ENCODE measurements at regions not wholly inside any gene's neighbourhood (a gene's known extent, or its start where the extent isn't known, plus 50 kb on each side); places are given as distances from the start of the nearest gene placed in this dataset.
"Not testable (repeated sequence)": the region's sequence is repeated elsewhere in the genome, so short reads cannot be mapped to it uniquely, and the experiment has no call there.

GRCh38 chr1:146763234-146763633 lies 174.9 kb upstream of the NBPF12 start:
- H3K4me1 ChIP-seq (ENCODE audit: control insufficient read depth in 1 of 2, insufficient read depth in 2 of 2, low read length in 2 of 2); H3K27me3 Mint-ChIP-seq (ENCODE audit: low read depth in 3 of 3); H3K36me3 Mint-ChIP-seq; H3K27ac ChIP-seq (ENCODE audit: low read depth in 1 of 2, low read length in 2 of 2); H3K79me2 ChIP-seq (ENCODE audit: insufficient read depth, low read length); intact Hi-C loops (cut with micrococcal nuclease); H2AFZ ChIP-seq (ENCODE audit: insufficient read depth, low read depth, low read length, poor library complexity, severe bottlenecking); DNase-seq; H4K20me1 ChIP-seq (ENCODE audit: insufficient read depth, low read length); H3K4me1 Mint-ChIP-seq; H3K36me3 ChIP-seq (replicated peaks in 1 of 2; ENCODE audit: control insufficient read depth in 1 of 2, insufficient read depth in 2 of 2, low read length in 2 of 2); H3K9me3 ChIP-seq (replicated peaks in 1 of 2; ENCODE audit: control insufficient read depth in 1 of 2, insufficient read depth in 1 of 2, low read length in 2 of 2); H3K4me3 Mint-ChIP-seq; H3K9ac ChIP-seq (ENCODE audit: insufficient read depth, low read length, poor library complexity, severe bottlenecking); H3K4me3 ChIP-seq (replicated peaks in 1 of 3; ENCODE audit: low read depth in 2 of 3, low read length in 3 of 3); H3K4me2 ChIP-seq (replicated peaks; ENCODE audit: extremely low read depth, low read length, poor library complexity, severe bottlenecking); H3K27me3 ChIP-seq (ENCODE audit: control insufficient read depth in 2 of 2, insufficient read depth in 2 of 2, low read length in 2 of 2); H3K27ac Mint-ChIP-seq: not testable (repeated sequence)
- no CpG with 5 or more reads among the region's 5 CpGs for WGBS (ENCODE audit: insufficient coverage)
- peaks cover 0 to 11% (median 3%) of the 10 kb centered on the region in 7 donors for H3K9me3 Mint-ChIP-seq

- WGBS (ENCODE audit: insufficient coverage), result no CpG with 5 or more reads among the region's 4 CpGs
Observed at GRCh38 chr1:146756858-146757257, 181.3 kb upstream of the NBPF12 start.

GRCh38 chr1:146748686-146749085 lies 189.4 kb upstream of the NBPF12 start:
- no CpG with 5 or more reads among the region's 3 CpGs for WGBS (ENCODE audit: insufficient coverage)
- intact Hi-C loops (cut with micrococcal nuclease); H3K4me1 Mint-ChIP-seq; H3K4me2 ChIP-seq (replicated peaks; ENCODE audit: extremely low read depth, low read length, poor library complexity, severe bottlenecking); H3K9ac ChIP-seq (ENCODE audit: insufficient read depth, low read length, poor library complexity, severe bottlenecking); H3K9me3 Mint-ChIP-seq; H3K27me3 ChIP-seq (ENCODE audit: control insufficient read depth in 2 of 2, insufficient read depth in 2 of 2, low read length in 2 of 2); H3K9me3 ChIP-seq (replicated peaks in 1 of 2; ENCODE audit: control insufficient read depth in 1 of 2, insufficient read depth in 1 of 2, low read length in 2 of 2); H3K4me1 ChIP-seq (ENCODE audit: control insufficient read depth in 1 of 2, insufficient read depth in 2 of 2, low read length in 2 of 2); H3K36me3 ChIP-seq (replicated peaks in 1 of 2; ENCODE audit: control insufficient read depth in 1 of 2, insufficient read depth in 2 of 2, low read length in 2 of 2); H3K36me3 Mint-ChIP-seq; H3K27ac ChIP-seq (ENCODE audit: low read depth in 1 of 2, low read length in 2 of 2); H3K79me2 ChIP-seq (ENCODE audit: insufficient read depth, low read length); H4K20me1 ChIP-seq (ENCODE audit: insufficient read depth, low read length); H3K27me3 Mint-ChIP-seq (ENCODE audit: low read depth in 3 of 3); DNase-seq; H3K27ac Mint-ChIP-seq; H3K4me3 ChIP-seq (replicated peaks in 1 of 3; ENCODE audit: low read depth in 2 of 3, low read length in 3 of 3); H3K4me3 Mint-ChIP-seq; H2AFZ ChIP-seq (ENCODE audit: insufficient read depth, low read depth, low read length, poor library complexity, severe bottlenecking): not testable (repeated sequence)

More at GRCh38 chr1:146756858-146757257, 181.3 kb upstream of the NBPF12 start:
- intact Hi-C loops (cut with micrococcal nuclease); H3K79me2 ChIP-seq (ENCODE audit: insufficient read depth, low read length); H3K4me1 Mint-ChIP-seq; H3K9me3 ChIP-seq (replicated peaks in 1 of 2; ENCODE audit: control insufficient read depth in 1 of 2, insufficient read depth in 1 of 2, low read length in 2 of 2); H3K4me3 Mint-ChIP-seq; H3K9ac ChIP-seq (ENCODE audit: insufficient read depth, low read length, poor library complexity, severe bottlenecking); H3K27me3 ChIP-seq (ENCODE audit: control insufficient read depth in 2 of 2, insufficient read depth in 2 of 2, low read length in 2 of 2); H4K20me1 ChIP-seq (ENCODE audit: insufficient read depth, low read length); H3K27ac Mint-ChIP-seq; H3K4me1 ChIP-seq (ENCODE audit: control insufficient read depth in 1 of 2, insufficient read depth in 2 of 2, low read length in 2 of 2); H3K27me3 Mint-ChIP-seq (ENCODE audit: low read depth in 3 of 3); H3K4me3 ChIP-seq (replicated peaks in 1 of 3; ENCODE audit: low read depth in 2 of 3, low read length in 3 of 3); H2AFZ ChIP-seq (ENCODE audit: insufficient read depth, low read depth, low read length, poor library complexity, severe bottlenecking); H3K27ac ChIP-seq (ENCODE audit: low read depth in 1 of 2, low read length in 2 of 2); H3K36me3 Mint-ChIP-seq; DNase-seq; H3K9me3 Mint-ChIP-seq; H3K36me3 ChIP-seq (replicated peaks in 1 of 2; ENCODE audit: control insufficient read depth in 1 of 2, insufficient read depth in 2 of 2, low read length in 2 of 2); H3K4me2 ChIP-seq (replicated peaks; ENCODE audit: extremely low read depth, low read length, poor library complexity, severe bottlenecking): not testable (repeated sequence)

DNA sequence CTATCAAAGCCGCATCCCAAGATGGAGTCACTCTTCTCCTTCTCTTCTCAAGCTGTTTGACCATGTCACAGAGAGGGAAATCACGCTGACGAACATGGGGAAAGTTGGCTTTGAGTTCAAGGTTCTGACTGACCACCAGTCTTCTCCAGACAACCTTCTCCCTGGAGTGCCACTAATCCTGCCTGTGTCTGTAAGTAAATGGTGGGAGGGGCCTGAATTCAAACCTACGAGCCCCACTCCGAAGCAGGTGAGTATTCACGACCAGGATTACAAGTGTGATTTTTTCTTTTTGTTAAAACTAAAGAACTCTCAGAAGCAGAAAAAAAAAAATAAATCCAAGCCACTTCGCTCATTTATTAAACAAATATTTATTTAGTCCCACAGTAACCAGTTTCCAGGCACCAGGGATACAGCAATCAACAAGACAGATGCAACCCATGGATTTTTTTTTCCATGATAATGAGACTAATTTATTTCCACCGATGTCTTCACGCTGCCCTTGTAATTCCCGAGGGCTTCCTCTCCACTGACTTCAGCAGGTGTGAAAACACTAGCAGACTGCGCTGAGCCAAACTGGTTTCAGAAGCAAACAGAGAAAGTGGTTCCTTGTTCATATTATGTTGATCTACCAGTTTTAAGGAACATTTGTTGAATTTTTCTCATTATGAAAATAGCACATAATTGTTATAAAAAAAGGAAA lies 206.0 kb upstream of the NBPF12 start:
- H3K4me3 ChIP-seq (replicated peaks in 1 of 3; ENCODE audit: low read depth in 2 of 3, low read length in 3 of 3); H3K36me3 ChIP-seq (replicated peaks in 1 of 2; ENCODE audit: control insufficient read depth in 1 of 2, insufficient read depth in 2 of 2, low read length in 2 of 2); H3K27ac ChIP-seq (ENCODE audit: low read depth in 1 of 2, low read length in 2 of 2); H3K4me1 ChIP-seq (ENCODE audit: control insufficient read depth in 1 of 2, insufficient read depth in 2 of 2, low read length in 2 of 2); H4K20me1 ChIP-seq (ENCODE audit: insufficient read depth, low read length); H3K4me2 ChIP-seq (replicated peaks; ENCODE audit: extremely low read depth, low read length, poor library complexity, severe bottlenecking); intact Hi-C loops (cut with micrococcal nuclease); H2AFZ ChIP-seq (ENCODE audit: insufficient read depth, low read depth, low read length, poor library complexity, severe bottlenecking); H3K4me3 Mint-ChIP-seq; H3K9me3 Mint-ChIP-seq; H3K27me3 ChIP-seq (ENCODE audit: control insufficient read depth in 2 of 2, insufficient read depth in 2 of 2, low read length in 2 of 2); H3K9me3 ChIP-seq (replicated peaks in 1 of 2; ENCODE audit: control insufficient read depth in 1 of 2, insufficient read depth in 1 of 2, low read length in 2 of 2); H3K4me1 Mint-ChIP-seq; H3K79me2 ChIP-seq (ENCODE audit: insufficient read depth, low read length); H3K36me3 Mint-ChIP-seq; H3K9ac ChIP-seq (ENCODE audit: insufficient read depth, low read length, poor library complexity, severe bottlenecking); H3K27ac Mint-ChIP-seq; DNase-seq; H3K27me3 Mint-ChIP-seq (ENCODE audit: low read depth in 3 of 3): not testable (repeated sequence)
- no CpG with 5 or more reads among the region's 11 CpGs for WGBS (ENCODE audit: insufficient coverage)
